GM12878 (cell line): ENCODE measurements at regions not wholly inside any gene's neighbourhood (a gene's known extent, or its start where the extent isn't known, plus 50 kb on each side); places are given as distances from the start of the nearest gene placed in this dataset.
"Not testable (repeated sequence)": the region's sequence is repeated elsewhere in the genome, so short reads cannot be mapped to it uniquely, and the experiment has no call there.

Experiments
- BHLHE40 ChIP-seq, 2 experiments: fragments of 450-650 bp in 1 of 2; IDR thresholded peaks; 2 replicates each; pipeline ENCODE4 v1.6.1; 2011 to 2017; ENCODE audit warnings: low read depth in 2 of 2, borderline replicate concordance in 1 of 2, improper control_type of control experiment in 1 of 2, low read length in 1 of 2, mild to moderate bottlenecking in 1 of 2
- CREB1 ChIP-seq: IDR thresholded peaks from 2 replicates; pipeline ENCODE4 v1.6.1; 2012; ENCODE audit warnings: low read depth, mild to moderate bottlenecking, inconsistent platforms
- CTCF ChIP-seq, 3 experiments: IDR thresholded peaks in 2 of 3; conservative IDR thresholded peaks in 1 of 3; 2 replicates each; pipeline ENCODE4 v1.5.1; 2011; ENCODE audit warnings: low read depth in 3 of 3, low read length in 3 of 3, mild to moderate bottlenecking in 3 of 3, control low read depth in 2 of 3, moderate library complexity in 2 of 3, inconsistent platforms in 1 of 3, mixed read lengths in 1 of 3; ENCODE audit not compliant: control insufficient read depth in 2 of 3, insufficient read depth in 1 of 3; ENCODE audit errors: extremely low read depth in 1 of 3
- JUND ChIP-seq: IDR thresholded peaks from 2 replicates; pipeline ENCODE4 v1.6.1; 2012; ENCODE audit warnings: low read depth, mild to moderate bottlenecking, low read length, improper control_type of control experiment, moderate library complexity
- KDM1A ChIP-seq: fragments of 200-600 bp; sonication (generic); IDR thresholded peaks from 2 replicates; pipeline ENCODE4 v1.6.1; 2016; ENCODE audit warnings: borderline replicate concordance
- MXI1 ChIP-seq: fragments of 150-350 bp; IDR thresholded peaks from 2 replicates; pipeline ENCODE4 v1.6.1; 2011; ENCODE audit warnings: low read depth, mild to moderate bottlenecking, inconsistent platforms, low read length, improper control_type of control experiment
- MYC ChIP-seq: IDR thresholded peaks from 2 replicates; pipeline ENCODE4 v1.6.1; 2011; ENCODE audit warnings: mild to moderate bottlenecking, low read length, moderate library complexity, inconsistent platforms; ENCODE audit not compliant: insufficient read depth, insufficient replicate concordance, insufficient read length, severe bottlenecking
- NFYB ChIP-seq: IDR thresholded peaks from 2 replicates; pipeline ENCODE4 v1.6.1; 2011; ENCODE audit warnings: low read depth, mild to moderate bottlenecking, low read length, improper control_type of control experiment, moderate library complexity; ENCODE audit not compliant: insufficient read depth
- POLR2A ChIP-seq: IDR thresholded peaks from 2 replicates; pipeline ENCODE4 v1.6.1; 2011; ENCODE audit warnings: low read depth, mild to moderate bottlenecking, low read length
- USF1 ChIP-seq: IDR thresholded peaks from 2 replicates; pipeline ENCODE4 v1.6.1; 2011; ENCODE audit warnings: borderline replicate concordance, low read depth, mild to moderate bottlenecking, moderate library complexity, mixed read lengths, low read length; ENCODE audit not compliant: insufficient read depth; ENCODE audit errors: extremely low read length
- USF2 ChIP-seq: IDR thresholded peaks from 2 replicates; pipeline ENCODE4 v1.6.1; 2011; ENCODE audit warnings: low read depth, low read length, improper control_type of control experiment, borderline replicate concordance
- YY1 ChIP-seq: IDR thresholded peaks from 2 replicates; pipeline ENCODE4 v1.6.1; 2011; ENCODE audit warnings: low read depth, mild to moderate bottlenecking, low read length

- not testable (repeated sequence) for TF ChIP-seq BHLHE40 (IDR thresholded peaks at IDR 0.05; ENCODE audit: borderline replicate concordance in 1 of 2, low read depth in 2 of 2, low read length in 1 of 2); MXI1; JUND; CTCF (IDR thresholded peaks at IDR 0.05 in 2 of 3, conservative IDR thresholded peaks at IDR 0.05 in 1 of 3; ENCODE audit: control insufficient read depth in 2 of 3, extremely low read depth in 1 of 3, insufficient read depth in 1 of 3, low read depth in 3 of 3, low read length in 3 of 3); CREB1; MYC; NFYB; USF1; KDM1A; POLR2A; USF2; YY1
Measured at GRCh38 chrX:466836-467235, 80.1 kb upstream of the PPP2R3B start.
